Psoas muscle (tissue), 7 donors: ENCODE measurements at regions not wholly inside any gene's neighbourhood (a gene's known extent, or its start where the extent isn't known, plus 50 kb on each side); places are given as distances from the start of the nearest gene placed in this dataset.
"Not testable (repeated sequence)": the region's sequence is repeated elsewhere in the genome, so short reads cannot be mapped to it uniquely, and the experiment has no call there.

Experiments used
- ATAC-seq, 4 donors: fragments of 200-7000 bp; cut with Tn5 transposase; one replicate each; pipeline ENCODE4 v1.9.1; 2020; ENCODE audit warnings: moderate library complexity in 3 of 4, mild to moderate bottlenecking in 2 of 4
- DNase-seq, 2 donors: peaks; one replicate each; pipeline ENCODE4 v3.0.0-alpha.2; 2020
- H3K27ac ChIP-seq: fragments of 200-600 bp; one replicate; pipeline ENCODE4 v1.8.0; 2022
- H3K27me3 ChIP-seq, 3 donors: fragments of 200-600 bp in 1 of 3; one replicate each; pipeline versions ENCODE4 v1.6.1 to v1.8.0; 2013 to 2022; ENCODE audit warnings: low read length in 2 of 3, mild to moderate bottlenecking in 2 of 3, moderate library complexity in 1 of 3; ENCODE audit not compliant: insufficient read depth in 3 of 3
- H3K36me3 ChIP-seq, 2 donors: fragments of 200-600 bp in 1 of 2; one replicate each; pipeline versions ENCODE4 v1.6.1 to v1.8.0; 2013 to 2022; ENCODE audit warnings: low read depth in 1 of 2, mild to moderate bottlenecking in 1 of 2, moderate library complexity in 1 of 2; ENCODE audit not compliant: insufficient read depth in 1 of 2
- H3K4me1 ChIP-seq: fragments of 200-600 bp; one replicate; pipeline ENCODE4 v1.8.0; 2022
- H3K4me3 ChIP-seq: fragments of 200-600 bp; one replicate; pipeline ENCODE4 v1.8.0; 2022; ENCODE audit warnings: mild to moderate bottlenecking
- H3K9me3 ChIP-seq: fragments of 200-600 bp; one replicate; pipeline ENCODE4 v1.8.0; 2022
- WGBS, 3 donors: extraction: QIAGEN DNeasy Blood & Tissue Kit; methylation state at CpG; one replicate each; pipeline versions ENCODE4 v1.1.6 to v1.1.7; 2013; 5-methylcytosine and 5-hydroxymethylcytosine counted together
- intact Hi-C, 2 donors: fragments of 100-400 bp; cut with DNase I; formaldehyde crosslinking; loops; one replicate each; pipeline versions ENCODE4 v1.11.0 to v1.14.2; 2022
- TF ChIP-seq, protein P1 (sequence below): fragments of 200-600 bp; IDR thresholded peaks from one replicate; pipeline ENCODE4 v1.8.0; 2022; ENCODE audit warnings: antibody characterized with exemption
- donor health status: healthy with polysubstance abuse.
- donor health status: DM: no; HTN: no; CAD: no; lungs with moderate emphysema.
- donor health status: Bipolar disorder and iron deficiency.
- donor health status: healthy.
- donor health status: DM: yes; HTN: yes; CAD: no.
- donor health status: DM: no; HTN: no; CAD: no.
- donor health status: DM: yes; HTN: yes; CAD: no.

- H3K36me3 ChIP-seq: no peaks in the 10 kb centered on the region
- intact Hi-C loops: no loop called here
- TF ChIP-seq, protein P1, sequence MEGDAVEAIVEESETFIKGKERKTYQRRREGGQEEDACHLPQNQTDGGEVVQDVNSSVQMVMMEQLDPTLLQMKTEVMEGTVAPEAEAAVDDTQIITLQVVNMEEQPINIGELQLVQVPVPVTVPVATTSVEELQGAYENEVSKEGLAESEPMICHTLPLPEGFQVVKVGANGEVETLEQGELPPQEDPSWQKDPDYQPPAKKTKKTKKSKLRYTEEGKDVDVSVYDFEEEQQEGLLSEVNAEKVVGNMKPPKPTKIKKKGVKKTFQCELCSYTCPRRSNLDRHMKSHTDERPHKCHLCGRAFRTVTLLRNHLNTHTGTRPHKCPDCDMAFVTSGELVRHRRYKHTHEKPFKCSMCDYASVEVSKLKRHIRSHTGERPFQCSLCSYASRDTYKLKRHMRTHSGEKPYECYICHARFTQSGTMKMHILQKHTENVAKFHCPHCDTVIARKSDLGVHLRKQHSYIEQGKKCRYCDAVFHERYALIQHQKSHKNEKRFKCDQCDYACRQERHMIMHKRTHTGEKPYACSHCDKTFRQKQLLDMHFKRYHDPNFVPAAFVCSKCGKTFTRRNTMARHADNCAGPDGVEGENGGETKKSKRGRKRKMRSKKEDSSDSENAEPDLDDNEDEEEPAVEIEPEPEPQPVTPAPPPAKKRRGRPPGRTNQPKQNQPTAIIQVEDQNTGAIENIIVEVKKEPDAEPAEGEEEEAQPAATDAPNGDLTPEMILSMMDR: no peak
- DNase-seq (no peak), ATAC-seq (no peak)
- H3K27me3 ChIP-seq: no peaks in the 10 kb centered on the region
- no peak overlapping the region for H3K27ac ChIP-seq
- no peaks in the 10 kb centered on the region for H3K9me3 ChIP-seq
- no peak overlapping the region for H3K4me3 ChIP-seq
- peaks cover 4% of the 10 kb centered on the region for H3K4me1 ChIP-seq
Measured at GRCh38 chr14:43406931-43407330, 1100.2 kb downstream of the FSCB start.

GRCh38 chr14:43399289-43399688, 1107.8 kb downstream of the FSCB start:
- Histone ChIP-seq H3K4me3 (no peak overlapping the region), H3K9me3 (no peaks in the 10 kb centered on the region), H3K27me3 (no peaks in the 10 kb centered on the region), H3K36me3 (no peaks in the 10 kb centered on the region), H3K4me1 (no peaks in the 10 kb centered on the region), H3K27ac (no peak overlapping the region)
- DNase-seq (no peak), ATAC-seq (no peak)
- TF ChIP-seq, protein P1: no peak
- 17 to 35% (median 24%) methylated on average over 1 of the region's 1 CpG for WGBS, 3 donors
- intact Hi-C loops: no loop called here

DNA sequence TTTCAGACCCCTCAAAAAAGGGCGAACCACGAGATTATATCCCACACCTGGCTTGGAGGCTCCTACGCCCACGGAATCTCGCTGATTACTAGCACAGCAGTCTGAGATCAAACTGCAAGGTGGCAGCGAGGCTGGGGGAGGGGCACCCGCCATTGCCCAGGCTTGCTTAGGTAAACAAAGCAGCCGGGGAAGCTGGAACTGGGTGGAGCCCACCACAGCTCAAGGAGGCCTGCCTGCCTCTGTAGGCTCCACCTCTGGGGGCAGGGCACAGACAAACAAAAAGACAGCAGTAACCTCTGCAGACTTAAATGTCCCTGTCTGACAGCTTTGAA, 1136.6 kb downstream of the FSCB start:
- H3K27me3 ChIP-seq, DNase-seq, H3K4me3 ChIP-seq, H3K4me1 ChIP-seq, H3K27ac ChIP-seq, H3K9me3 ChIP-seq, intact Hi-C loops, ATAC-seq, H3K36me3 ChIP-seq: not testable (repeated sequence)
- 84 to 91% (median 88%) methylated on average over 7 to 8 of the region's 8 CpGs for WGBS, 3 donors

DNA sequence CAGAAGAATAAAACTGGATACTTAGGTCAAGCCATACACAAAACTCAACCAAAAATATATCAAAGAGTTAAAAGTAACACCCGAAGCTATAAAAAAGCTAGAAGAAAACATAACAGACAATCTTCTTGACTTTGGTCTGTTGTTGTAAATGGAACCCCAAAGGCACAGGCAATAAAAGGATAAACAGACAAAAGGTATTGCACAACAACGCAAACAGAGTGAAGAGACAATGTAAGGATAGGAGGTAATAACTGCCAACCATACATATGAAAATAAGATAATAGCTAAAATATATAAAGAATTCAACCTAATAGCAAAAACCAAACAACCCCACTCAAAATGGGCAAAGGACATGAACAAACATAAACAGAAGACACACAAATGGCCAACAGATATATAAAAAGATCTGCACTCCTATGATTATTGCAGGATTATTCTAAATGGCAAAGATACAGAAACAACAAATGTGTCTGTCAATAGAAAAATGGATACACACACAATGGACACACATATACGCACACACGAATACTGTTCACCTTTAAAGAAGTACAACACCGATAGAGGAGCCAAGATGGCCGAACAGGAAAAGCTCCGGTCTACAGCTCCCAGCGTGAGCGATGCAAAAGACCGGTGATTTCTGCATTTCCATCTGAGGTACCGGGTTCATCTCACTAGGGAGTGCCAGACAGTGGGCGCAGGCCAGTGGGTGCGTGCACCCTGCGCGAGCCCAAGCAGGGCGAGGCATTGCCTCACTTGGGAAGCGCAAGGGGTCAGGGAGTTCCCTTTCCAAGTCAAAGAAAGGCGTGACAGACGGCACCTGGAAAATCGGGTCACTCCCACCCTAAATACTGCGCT, 1137.1 kb downstream of the FSCB start:
- H3K27ac ChIP-seq: no peak overlapping the region
- ATAC-seq (no peak), DNase-seq (no peak)
- peaks cover 6% of the 10 kb centered on the region for H3K9me3 ChIP-seq
- H3K36me3 ChIP-seq: no peaks in the 10 kb centered on the region
- H3K4me1 ChIP-seq: no peaks in the 10 kb centered on the region
- 92 to 95% (median 95%) methylated on average over 21 of the region's 21 CpGs for WGBS, 3 donors
- no peak overlapping the region for H3K4me3 ChIP-seq
- TF ChIP-seq, protein P1: no peak
- intact Hi-C loops: no loop called here
- H3K27me3 ChIP-seq: no peaks in the 10 kb centered on the region

DNA sequence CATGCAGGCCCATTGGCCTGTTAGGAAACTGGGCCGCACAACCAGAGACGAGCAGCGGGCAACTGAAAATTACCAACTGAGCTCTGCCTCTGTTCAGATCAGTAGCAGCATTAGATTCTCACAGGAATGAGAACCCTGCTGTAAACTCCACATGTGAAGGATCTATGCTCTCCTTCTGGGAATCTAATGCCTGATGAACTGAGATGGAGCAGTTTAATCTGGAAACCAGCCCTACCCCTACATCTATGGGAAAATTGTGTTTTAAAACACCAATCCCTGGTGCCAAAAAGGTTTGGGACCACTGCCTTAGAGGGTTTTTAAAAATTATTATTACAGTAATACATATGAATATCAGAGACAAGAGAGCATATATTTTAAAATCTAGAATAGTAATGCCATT, 1144.5 kb downstream of the FSCB start:
- H3K9me3 ChIP-seq: no peaks in the 10 kb centered on the region
- DNase-seq (no peak), ATAC-seq (no peak)
- no peak overlapping the region for H3K27ac ChIP-seq
- H3K27me3 ChIP-seq: no peaks in the 10 kb centered on the region
- H3K36me3 ChIP-seq: no peaks in the 10 kb centered on the region
- intact Hi-C loops: no loop called here
- TF ChIP-seq, protein P1: no peak
- H3K4me1 ChIP-seq: no peaks in the 10 kb centered on the region
- WGBS, 3 donors: 88 to 93% (median 92%) methylated on average over 3 of the region's 3 CpGs
- H3K4me3 ChIP-seq: no peak overlapping the region
